NCI-H146 treated with DMSO at 0.1 percent for 48 hours (cell line): ENCODE measurements at regions not wholly inside any gene's neighbourhood (a gene's known extent, or its start where the extent isn't known, plus 50 kb on each side); places are given as distances from the start of the nearest gene placed in this dataset.

Experiments used
- DNase-seq: peaks from one replicate; lab custom pipeline; 2025; ENCODE audit not compliant: unreplicated experiment; lab: John Stamatoyannopoulos, UW

- DNase-seq, result no peak
These were observed 217.7 kb upstream of the CDH8 start for GRCh38 chr16:62253966-62254365.

DNA sequence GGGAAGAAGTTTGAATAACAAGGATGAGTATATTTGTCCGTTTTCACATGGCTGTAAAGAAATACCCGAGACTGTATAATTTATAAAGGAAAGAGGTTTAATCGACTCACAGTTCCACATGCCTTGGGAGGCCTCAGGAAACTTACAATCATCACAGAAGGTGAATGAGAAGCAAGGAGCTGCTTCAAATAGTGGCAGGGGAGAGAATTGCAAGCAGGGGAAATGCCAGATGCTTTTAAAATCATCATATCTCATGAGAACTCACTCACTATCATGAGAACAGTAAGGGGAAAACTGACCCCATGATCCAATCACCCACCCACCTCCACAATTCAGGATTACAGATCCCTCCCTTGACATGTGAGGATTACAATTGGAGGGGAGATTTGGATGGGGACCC is 212.8 kb upstream of the CDH8 start:
- DNase-seq, result no peak

- DNase-seq, result no peak
These were observed 204.5 kb upstream of the CDH8 start for GRCh38 chr16:62240722-62241121.

DNA sequence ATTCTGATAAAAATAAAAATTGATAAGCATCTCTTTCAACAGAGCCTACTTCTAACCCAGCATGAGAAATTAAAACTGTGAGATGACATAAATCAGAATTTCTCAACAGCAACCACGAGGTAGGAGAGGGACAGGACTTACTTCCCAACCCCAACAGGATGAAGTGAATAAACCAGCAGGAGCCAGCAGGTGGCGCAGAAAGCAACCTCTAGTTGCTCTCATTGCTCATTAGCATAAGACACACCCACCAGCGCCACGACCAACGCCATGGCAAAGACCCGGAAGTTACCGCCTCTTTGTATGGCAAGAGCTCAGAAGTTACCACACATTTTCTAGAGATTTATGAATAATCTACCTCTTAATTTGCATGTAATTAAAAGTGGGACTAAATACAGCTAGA is 189.4 kb upstream of the CDH8 start:
- DNase-seq, result peak; percentile 13

DNA sequence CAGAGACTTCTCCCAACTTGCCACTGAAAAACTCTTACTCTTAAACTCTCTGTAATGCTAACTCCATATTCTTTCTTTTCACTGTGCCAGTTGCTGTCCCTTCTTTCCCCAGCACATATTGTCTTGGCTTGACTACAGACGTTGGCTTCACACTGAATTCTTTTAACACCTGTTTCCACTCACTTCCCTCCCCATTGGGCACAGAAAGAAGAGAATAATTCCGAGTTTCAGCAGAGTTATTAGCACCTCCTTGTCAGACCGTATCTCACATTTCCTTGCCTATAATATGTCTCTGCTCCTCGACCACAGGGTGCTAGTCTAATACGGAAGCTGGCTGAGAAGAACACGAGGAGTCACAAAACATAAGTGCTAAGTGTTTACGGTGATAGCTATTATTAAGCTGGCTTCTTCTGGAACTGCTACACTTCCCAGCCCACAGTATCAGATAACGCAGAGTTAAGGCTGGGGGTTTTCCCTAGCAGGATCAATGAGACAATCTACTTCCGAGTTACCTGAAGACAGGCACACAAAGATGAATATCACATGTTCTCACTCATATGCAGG is 188.5 kb upstream of the CDH8 start:
- no peak for DNase-seq

- no peak for DNase-seq
These were observed 180.6 kb upstream of the CDH8 start for GRCh38 chr16:62216837-62217236.

GRCh38 chr16:62213763-62214162 is 177.5 kb upstream of the CDH8 start:
- DNase-seq, result no peak

DNA sequence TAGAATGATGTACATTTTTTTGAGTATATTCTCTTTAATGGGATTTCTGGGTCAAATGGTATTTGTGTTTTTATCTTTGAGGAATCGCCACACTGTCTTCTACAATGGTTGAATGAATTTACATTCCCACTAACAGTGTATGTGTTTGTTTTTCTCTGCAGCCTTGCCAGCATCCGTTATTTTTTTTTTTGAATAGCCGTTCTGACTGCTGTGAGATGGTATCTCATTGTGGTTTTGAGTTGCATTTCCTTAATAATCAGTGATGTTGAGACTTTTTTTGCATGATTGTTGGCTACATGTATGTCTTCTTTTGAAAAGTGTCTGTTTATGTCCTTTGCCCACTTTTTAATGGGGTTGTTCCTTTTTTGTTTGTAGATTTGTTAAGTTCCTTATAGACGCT is 172.7 kb upstream of the CDH8 start:
- no peak for DNase-seq

DNA sequence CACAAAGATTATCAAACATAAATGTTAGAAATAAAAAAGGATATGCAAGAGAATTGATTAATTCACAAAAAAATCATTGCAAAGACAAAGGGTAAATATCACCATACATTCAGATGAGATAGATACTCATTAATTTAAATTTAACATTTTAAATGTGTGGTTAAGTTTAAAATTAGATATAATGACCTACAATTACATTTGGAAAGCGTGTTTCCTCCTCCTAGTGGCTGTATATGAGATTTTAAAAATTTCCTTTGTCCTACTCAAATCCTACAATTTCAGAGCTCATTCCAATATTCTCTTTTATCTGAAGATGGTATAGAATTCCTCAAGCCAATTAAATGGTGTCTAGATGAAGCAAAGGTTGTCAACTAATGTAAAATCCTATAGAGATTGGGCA is 169.2 kb upstream of the CDH8 start:
- no peak for DNase-seq

GRCh38 chr16:62201911-62202310 is 165.7 kb upstream of the CDH8 start:
- no peak for DNase-seq

DNA sequence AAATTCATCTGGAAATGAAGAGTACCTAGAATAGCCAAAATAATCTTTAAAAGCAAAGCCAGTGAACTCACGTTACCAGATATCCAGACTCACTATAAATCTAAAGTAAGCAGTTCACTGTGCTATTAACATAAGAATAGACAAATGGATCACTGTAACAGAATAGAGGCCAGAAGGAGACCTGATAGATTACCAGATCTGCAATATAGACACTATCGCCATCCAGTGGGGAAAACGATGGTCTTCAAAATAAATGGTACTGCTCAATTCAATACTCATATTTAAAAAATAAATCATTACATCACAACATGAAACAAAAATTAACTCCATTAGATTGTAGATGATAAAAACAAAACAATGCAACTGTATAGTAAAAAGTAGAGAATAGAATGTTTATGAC is 158.6 kb upstream of the CDH8 start:
- no peak for DNase-seq

DNA sequence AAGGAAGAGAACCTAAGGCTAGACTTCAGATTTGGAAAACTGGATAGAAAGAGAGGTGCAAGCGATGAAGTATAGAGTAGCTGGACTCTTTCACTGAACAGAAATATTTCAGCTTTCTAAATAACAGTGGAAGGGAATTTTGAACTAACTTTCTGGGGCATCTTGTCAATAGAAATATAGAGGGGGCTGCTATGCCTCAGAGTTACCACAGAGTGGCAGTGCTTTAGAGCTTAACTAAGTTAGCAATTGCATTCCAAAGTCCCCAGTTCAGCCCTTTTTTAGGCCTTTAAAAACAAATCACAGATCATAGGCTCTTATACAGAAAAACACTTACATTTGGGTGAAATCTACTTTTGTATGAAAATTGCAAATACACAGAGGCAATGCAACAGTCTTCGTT is 154.2 kb upstream of the CDH8 start:
- no peak for DNase-seq

- DNase-seq, result no peak
These were observed 141.3 kb upstream of the CDH8 start for GRCh38 chr16:62177351-62178203.

- no peak for DNase-seq
These were observed 134.4 kb upstream of the CDH8 start for GRCh38 chr16:62170642-62171041.

- no peak for DNase-seq
These were observed 131.3 kb upstream of the CDH8 start for GRCh38 chr16:62167551-62167950.

DNA sequence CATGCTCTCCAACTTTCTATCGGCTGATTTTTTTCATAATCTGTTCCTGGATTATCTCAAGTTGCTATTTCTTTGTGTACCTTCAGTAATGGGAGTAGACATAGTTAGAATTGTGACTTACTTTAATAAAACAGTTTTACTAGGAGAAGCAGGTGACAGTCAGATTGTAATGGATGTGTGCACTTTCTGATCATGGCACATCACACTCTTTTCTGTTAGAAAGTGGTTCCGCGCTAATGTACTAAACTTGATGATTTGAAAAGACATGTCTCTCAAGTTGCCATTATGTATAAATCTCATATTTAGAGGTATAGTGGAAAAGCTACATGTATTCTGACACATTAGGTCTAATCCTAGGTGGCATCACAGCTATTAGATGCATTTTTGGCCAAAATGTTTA is 121.3 kb upstream of the CDH8 start:
- DNase-seq, result no peak

DNA sequence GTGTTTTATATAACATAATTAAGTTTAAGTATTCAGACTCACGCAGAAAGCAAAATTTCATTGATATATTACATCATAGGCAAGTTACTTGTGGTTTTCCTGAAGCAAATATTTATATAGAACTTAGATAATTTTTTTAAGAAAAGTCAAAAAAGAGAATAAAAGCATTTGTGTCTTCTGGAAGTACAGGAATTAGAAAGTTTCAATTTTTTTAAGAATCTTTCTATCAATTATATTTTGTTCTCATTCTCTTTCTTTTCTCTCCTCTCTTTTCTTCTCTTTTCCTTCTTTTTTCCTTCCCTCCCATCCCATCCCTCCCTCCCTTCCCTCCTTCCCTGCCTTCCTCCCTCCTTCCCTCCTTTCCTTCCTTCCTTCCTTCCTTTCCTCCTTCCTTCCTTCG is 120.7 kb upstream of the CDH8 start:
- no peak for DNase-seq

DNA sequence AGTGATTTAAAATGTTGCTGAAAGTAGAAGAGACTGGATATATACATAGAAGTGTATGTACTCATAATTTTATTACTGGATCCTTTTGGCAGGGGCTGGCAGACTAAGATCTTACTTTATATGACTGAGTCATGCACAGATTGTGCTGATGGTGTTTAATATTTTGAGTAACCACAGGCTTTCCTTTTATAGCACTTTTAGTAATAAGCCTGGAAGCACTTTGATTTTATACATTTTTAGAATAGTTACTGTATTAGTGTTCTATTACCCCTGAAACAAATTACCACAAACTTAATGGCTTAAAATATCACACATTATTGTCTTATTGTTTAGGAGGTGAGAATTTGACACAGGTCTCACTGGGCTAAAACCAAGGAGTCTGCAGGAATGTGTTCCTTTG is 113.4 kb upstream of the CDH8 start:
- no peak for DNase-seq

- no peak for DNase-seq
These were observed 101.8 kb upstream of the CDH8 start for GRCh38 chr16:62137996-62138395.

DNA sequence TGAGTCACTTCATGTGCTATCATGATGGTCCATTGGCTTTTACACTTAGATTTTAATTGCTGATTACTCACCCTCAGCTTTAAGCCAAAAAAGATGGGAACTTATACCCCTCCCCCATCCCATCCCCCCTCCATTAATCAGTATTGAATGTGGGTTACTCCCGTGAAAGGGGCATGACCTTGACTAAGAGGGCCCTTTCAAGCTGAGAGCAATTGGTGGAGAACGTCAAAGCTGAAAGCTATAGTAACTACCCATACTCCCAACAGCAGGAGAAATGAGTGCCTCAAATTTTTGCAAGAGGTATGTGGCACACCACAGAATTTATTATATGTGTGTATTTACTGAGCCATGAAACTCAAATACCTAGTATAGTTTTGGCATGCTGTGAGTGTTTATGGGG is 99.7 kb upstream of the CDH8 start:
- no peak for DNase-seq

- no peak for DNase-seq
These were observed 99.2 kb upstream of the CDH8 start for GRCh38 chr16:62135446-62135845.

DNA sequence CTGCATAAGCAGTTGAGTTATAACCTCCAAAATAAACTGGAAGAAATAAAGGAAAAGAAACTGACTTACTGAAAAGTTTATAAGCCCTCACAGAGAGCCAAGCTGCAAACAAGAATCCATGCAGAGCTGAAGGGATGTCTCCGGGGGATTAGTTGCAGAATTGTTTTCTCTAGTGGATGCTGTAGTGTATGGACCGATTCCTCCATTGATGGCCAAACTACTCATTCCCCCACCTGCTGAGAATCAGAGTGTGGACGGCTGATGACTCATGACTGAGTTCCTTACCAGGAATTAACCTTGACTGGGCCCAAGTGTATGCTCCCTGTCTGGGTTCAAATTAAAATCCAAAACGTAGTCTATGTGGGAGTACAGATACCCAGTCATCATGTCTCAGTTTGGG is 93.9 kb upstream of the CDH8 start:
- DNase-seq, result no peak

GRCh38 chr16:62105244-62105643 is 69.0 kb upstream of the CDH8 start:
- no peak for DNase-seq
